GM12874 (cell line): ENCODE measurements at regions not wholly inside any gene's neighbourhood (a gene's known extent, or its start where the extent isn't known, plus 50 kb on each side); places are given as distances from the start of the nearest gene placed in this dataset.

ENCODE experiments used
- TF ChIP-seq, protein P1 (sequence below): IDR thresholded peaks from 2 replicates; pipeline ENCODE4 v1.5.1; 2011; ENCODE audit warnings: low read depth, mild to moderate bottlenecking, control low read depth, low read length, moderate library complexity; ENCODE audit not compliant: insufficient read depth

DNA sequence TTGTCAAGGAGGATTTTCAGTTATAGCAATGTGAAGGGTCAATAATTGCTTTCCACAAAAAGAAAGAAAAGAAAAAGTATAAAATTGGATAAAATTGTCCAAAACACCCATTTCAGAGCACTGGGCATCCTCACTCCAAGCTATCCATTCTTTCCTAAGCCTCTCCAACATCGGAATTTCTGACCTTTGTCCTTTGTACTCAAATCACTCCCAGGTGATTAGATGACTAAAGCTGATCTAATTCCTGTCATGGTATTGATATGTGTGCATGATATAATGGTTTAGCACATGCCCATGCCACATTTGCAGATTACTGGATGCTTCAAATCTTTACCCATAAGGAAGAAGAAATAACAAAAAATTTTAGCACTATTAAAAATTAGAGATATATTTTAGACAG lies 152.3 kb downstream of the CENPC start:
- TF ChIP-seq, protein P1, sequence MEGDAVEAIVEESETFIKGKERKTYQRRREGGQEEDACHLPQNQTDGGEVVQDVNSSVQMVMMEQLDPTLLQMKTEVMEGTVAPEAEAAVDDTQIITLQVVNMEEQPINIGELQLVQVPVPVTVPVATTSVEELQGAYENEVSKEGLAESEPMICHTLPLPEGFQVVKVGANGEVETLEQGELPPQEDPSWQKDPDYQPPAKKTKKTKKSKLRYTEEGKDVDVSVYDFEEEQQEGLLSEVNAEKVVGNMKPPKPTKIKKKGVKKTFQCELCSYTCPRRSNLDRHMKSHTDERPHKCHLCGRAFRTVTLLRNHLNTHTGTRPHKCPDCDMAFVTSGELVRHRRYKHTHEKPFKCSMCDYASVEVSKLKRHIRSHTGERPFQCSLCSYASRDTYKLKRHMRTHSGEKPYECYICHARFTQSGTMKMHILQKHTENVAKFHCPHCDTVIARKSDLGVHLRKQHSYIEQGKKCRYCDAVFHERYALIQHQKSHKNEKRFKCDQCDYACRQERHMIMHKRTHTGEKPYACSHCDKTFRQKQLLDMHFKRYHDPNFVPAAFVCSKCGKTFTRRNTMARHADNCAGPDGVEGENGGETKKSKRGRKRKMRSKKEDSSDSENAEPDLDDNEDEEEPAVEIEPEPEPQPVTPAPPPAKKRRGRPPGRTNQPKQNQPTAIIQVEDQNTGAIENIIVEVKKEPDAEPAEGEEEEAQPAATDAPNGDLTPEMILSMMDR = no peak

DNA sequence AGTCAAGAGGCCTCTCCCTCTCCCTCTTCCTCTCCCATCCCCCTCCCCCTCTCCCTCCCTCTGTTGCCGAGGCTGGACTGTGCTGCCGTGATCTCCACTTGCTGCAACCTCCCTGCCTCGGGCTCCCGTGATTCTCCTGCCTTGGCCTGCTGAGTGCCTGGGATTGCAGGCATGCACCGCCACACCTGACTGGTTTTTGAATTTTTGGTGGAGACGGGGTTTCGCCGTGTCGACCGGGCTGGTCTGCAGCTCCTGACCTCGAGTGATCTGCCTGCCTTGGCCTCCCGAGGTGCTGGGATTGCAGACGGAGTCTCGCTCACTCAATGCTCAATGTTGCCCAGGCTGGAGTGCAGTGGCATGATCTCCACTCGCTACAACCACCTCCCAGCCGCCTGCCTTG lies 165.1 kb downstream of the CENPC start:
- TF ChIP-seq, protein P1 = no peak

DNA sequence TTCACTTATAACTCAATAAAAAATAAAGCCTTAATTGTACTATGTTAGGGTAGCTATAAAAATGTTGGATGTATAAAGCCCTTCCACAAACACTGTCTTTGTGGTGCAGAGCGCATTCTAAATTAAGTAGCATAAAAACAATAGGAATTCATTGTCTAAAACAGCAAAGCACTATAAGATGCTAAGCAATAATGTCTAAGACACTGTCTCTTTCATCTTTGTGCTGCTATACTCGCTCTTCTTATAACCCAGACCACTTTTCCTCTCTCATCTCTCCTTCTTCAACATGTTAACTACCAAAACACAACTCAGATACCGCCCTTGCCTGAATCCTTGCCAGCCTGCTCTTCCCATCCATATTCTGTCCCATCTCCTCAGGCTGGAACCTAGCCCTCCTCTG lies 170.0 kb downstream of the CENPC start:
- TF ChIP-seq, protein P1 = no peak

DNA sequence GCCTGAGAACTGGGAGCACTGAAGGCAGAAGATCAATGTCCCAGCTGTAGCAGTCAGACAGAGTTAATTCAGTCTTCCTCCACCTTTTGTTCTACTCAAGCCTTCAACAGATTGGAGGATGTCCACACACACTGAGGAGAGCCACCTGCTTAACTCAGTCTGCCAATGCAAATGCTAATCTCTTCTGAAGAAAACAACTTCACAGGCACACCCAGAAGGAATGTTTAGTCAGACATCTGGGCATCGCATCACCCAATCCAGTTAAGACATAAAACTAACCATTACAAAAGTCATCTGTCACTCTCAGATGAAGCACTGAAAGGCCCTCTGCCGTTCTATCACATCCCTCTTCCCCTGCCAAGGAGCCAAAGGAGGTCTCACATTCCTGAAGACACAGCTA lies 173.7 kb downstream of the CENPC start:
- TF ChIP-seq, protein P1 = no peak

DNA sequence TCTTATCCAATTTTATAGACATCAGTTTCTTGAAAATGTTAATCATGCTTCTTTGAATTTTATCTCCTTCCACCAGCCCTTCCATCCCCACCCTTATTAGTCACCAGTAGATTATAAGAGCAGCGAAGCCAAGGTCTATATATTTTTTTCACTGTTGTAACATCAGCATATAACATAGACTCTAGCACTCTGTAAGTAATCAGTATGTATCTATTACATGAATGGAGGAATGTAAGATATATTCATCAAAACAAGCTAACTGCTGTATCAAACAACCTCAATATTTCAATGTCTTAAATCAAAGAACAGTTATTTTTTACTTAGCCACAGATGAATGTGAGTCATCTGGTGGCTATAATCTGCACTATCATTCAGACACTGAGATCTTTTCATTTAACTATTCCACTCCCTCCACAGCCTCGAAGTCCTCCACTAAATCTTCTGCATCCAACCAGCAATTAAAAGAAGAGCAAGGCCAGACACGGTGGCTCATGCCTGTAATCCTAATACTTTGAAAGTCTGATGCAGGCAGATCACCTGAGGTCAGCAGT lies 178.9 kb downstream of the CENPC start:
- TF ChIP-seq, protein P1 = no peak

DNA sequence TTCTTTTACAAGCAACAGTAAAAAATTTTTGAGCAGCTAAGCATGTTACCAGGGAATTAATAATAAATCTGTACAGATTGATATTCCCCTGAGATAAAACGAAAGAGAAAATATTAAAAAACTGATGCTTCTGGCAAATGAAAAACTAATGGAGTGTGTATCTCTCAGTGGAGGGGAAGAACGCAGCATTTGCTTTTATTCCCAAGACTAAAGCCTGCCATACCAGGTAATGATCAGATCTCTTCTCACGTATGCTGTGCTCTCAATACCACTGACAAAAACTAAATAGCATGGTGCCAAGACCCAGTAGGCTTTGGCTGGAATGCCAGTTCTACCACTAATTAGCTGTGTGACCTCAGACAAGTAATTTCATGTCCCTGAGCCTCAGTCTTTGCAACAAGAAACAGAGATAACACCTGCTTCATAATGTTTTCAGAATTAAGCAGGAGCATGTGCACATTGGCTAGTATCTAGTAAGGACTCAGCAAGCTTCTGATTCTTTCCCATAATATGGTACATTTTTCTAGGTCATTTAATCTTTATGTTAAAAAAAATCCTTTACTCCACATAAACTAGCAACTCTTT lies 179.6 kb downstream of the CENPC start:
- TF ChIP-seq, protein P1 = no peak

DNA sequence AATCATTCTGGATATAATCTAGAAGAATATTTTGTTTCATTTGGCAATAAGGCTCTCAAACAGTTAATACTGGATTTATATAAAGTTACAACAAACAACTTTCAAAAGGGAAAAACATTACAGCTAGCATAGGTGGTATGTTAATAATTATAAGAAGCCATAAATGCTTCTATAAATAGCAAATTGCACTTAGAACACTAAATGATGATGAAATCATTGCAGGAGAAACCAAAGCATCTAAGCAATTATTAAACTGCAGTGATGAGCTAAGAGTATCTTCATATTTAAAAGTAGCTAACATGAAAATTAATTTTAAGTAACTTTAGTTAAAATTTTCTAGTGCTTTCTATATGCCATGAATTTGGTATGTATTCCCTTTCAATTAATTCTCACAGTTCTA lies 189.5 kb downstream of the CENPC start:
- TF ChIP-seq, protein P1 = no peak

DNA sequence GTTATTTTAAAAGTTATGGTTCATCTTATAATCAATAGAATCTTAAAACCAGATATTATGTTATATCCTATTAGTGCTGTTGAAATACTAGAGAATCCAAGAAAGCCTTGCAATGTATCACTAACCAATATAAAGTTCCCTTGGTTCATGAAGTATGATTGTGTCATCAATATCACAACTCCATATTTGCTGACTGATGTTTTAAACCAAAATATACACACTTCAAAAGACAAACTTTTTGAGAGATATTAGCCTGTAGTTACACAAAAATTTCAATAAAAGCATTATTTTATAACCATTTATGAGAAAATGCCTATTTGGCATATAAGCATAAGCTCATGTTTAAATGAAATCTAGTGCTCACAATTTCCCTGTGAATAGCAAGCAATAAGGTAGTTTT lies 198.6 kb downstream of the CENPC start:
- TF ChIP-seq, protein P1 = no peak
